ENCODE measurements at regions not wholly inside any gene's neighbourhood (a gene's known extent, or its start where the extent isn't known, plus 50 kb on each side); places are given as distances from the start of the nearest gene placed in this dataset.
"Not testable (repeated sequence)": the region's sequence is repeated elsewhere in the genome, so short reads cannot be mapped to it uniquely, and the experiment has no call there.

DNA sequence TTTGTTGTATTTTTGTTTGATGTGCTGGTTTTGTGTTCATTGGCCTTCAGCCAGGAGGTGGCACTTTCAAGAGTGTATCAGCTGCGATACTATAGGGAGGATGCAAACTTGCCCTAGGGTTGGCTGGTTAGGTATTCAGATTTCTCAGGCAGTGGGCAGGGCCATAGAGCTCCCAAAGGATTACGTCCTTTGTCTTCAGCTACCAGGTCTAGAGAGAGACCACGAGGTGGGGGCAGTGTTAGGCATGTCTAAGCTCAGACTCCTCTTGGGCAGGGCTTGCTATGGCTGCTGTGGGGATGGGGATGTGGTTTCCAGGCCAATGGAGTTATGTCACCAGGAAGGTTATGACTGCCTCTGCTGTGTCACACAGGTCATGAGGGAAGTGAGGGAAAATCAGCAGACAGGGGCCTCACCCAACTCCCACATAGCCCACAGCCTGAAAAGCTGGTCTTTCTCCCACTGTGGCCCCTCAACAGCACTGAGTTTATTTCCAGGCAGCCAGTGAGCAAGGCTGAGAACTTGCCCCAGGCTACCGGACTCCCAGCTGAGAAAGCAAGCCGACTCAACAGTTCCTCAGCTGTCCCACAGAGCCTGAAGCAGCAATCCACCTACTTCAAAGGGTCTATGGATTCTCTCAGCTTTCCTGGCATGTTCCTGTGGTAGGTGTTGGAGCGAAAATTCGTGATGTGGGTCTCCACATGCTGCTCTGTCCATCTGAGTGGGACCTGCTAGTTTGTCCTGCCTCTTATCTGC is 227.4 kb upstream of the COBL start:
- DNase-seq (ENCODE audit: low read depth, low spot score) = no peak

DNA sequence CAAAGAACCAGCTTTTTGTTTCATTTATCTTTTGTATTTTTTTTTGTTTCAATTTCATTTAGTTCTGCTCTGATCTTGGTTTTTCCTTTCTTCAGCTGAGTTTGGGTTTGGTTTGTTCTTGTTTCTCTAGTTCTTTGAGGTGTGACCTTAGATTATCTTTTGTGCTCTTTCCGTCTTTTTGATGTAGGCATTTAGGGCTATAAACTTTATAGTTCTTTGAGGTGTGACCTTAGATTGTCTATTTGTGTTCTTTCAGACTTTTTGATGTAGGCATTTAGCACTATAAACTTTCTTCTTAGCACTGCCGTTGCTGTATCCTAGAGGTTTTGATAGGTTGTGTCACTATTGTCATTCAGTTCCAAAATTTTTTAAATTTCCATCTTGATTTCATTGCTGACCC is 224.3 kb upstream of the COBL start:
- DNase-seq (ENCODE audit: low read depth, low spot score) = not testable (repeated sequence)

DNA sequence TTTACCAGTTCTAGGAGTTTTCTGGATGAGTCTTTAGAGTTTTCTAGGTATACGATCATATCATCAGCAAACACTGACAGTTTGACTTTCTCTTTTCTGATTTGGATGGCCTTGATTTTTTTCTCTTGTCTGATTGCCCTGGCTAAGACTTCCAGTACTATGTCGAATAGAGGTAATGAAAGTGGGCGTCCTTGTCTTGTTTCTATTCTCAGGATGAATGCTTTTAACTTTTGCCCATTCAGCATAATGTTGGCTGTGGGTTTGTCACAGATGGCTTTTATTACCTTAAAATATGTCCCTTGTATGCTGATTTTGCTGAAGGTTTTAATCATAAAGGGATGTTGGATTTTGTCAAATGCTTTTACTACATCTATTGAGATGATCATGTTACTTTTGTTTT is 223.2 kb upstream of the COBL start:
- DNase-seq (ENCODE audit: low read depth, low spot score) = no peak

DNA sequence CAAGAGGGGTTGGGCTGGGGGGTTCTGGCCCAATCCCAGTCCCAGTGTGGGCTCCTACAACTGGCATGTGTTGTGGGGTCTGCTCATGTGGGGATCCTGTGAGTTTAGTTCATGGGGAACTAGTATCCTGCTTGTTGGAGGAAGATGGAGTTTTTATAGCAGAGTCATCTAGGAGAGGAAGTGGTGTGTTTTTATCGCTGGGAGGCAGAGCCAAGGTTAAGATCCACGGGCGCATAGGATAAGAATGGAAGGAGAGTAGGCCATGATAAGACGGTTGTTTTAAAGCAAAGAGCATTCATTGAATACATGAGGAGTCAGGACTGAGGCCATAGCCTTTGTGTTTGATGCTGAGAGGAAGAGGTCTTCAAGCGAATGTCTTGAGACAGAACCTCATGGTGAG is 211.6 kb upstream of the COBL start:
- DNase-seq (ENCODE audit: low read depth, low spot score) = no peak

DNA sequence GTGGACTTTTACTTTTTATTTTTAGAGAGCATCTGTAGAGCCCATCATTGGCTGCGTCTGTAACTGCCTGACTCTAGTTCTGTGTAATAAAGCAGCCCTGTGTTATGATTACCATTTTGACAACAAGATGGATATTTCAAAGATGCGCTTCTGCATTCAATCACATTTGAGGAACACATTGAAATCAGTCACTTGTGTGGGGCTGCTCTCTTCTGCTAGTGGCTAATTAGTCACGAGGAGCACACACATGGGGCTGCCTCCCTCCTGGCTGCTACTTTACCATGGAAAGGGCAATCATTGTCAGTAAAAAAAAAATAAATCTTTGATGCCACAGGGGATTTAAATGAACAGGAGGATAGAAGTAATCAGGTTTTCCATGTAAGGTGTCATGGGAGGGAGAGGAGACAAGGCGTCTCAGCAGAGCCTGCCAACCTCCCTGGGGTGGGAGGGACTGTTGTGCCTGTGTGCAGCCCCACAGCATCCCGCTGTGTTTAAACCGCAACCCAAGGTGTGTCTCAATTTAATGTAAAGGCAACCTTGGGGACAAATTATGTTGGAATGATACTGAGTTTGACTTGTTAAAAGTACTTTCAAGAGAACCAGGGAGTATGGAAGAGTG is 205.2 kb upstream of the COBL start:
- no peak for DNase-seq (ENCODE audit: low read depth, low spot score)

DNA sequence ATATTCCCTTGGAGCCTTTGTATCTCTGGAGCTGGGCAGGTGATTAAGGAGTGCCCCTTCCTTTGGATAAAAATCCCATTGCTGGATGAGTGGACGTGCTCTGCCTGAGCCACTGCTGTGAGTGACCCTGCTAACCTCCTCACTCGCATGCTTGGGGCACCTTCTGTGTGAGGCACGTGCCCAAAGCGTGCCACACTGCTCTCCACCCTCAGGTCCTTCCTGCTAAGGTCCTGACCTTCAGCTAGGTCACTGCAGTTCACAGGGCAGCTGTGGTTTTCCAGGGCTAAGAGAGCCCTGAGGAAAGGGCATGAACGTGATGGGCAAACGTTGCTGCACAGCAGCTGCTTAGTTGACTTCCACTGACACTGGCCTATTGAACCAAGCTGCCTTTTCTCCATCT is 204.4 kb upstream of the COBL start:
- no peak for DNase-seq (ENCODE audit: low read depth, low spot score)

DNA sequence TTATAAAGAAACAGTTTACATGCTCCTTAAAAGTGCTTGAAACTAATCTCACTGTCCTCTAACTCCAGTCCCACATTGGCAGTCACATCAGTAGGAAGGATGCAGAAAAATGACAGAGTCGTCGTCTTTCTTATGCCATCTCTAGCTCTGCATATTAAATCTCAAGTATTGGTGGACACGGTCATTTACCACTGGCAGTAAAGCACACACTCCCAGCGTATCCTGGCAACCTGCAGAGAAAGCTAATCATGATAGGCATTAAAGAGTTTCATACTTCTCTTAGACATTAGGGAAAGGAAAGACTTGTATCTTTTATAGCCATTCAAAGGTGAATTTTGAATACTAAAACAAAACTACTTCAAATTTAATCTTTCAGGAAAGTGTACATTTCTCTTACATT is 202.0 kb upstream of the COBL start:
- DNase-seq (ENCODE audit: low read depth, low spot score) = no peak

DNA sequence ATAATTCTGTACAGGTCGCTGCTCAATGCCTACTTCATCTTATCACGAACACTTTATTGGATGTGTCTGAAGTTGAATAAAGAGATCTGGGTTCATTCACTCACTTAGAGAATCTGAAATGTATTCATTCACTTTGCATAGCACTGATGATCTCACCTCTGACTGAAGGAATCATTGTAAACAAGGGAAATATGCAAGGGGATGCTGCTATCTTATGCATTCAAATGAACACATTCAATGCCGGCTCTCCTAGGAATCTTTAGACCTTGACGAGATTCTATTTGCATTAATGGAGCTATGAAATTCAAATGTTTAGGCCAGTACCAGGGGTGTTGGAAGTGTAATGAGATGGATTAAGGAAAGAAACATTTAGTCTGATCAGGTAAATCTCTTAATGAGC is 200.6 kb upstream of the COBL start:
- no peak for DNase-seq (ENCODE audit: low read depth, low spot score)

DNA sequence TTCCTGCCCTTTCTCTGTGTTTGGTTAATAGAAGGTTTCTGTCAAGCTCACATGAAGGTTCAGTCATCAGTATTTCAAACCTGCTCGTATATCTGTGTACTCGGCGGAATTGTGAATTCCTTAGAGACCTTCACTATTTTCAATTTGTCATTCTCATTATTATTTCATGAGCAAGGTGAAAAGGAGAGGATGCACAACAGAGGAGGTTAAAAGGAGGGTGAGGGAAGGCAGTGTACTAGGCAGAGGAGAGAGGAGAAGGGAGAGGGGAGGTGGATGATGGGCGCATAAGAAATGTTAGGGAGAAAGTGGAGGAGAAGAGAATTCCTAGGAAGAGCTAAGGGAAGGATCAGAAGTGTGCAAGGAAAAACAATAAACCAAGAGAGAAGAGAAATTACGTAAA is 185.0 kb upstream of the COBL start:
- DNase-seq (ENCODE audit: low read depth, low spot score) = no peak

DNA sequence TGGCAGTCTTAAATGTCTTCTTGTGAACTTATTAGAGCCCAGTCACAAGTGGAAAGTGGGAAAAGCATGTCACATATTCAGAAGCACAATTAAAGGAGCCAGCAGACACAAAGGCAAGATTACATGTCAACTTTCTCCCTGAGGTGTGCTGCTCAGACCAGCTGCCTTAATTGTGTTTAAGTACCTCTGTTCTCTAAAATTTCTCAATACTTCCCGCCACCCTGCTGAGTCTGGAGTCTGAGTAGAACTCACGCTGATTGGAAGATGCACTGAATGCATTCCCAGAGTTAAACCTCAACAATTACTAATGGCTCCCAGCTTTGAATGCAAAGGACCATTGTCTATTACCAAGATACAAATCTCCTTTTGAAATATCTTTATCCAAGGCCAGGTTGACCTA is 166.4 kb upstream of the COBL start:
- DNase-seq (ENCODE audit: low read depth, low spot score) = no peak

DNA sequence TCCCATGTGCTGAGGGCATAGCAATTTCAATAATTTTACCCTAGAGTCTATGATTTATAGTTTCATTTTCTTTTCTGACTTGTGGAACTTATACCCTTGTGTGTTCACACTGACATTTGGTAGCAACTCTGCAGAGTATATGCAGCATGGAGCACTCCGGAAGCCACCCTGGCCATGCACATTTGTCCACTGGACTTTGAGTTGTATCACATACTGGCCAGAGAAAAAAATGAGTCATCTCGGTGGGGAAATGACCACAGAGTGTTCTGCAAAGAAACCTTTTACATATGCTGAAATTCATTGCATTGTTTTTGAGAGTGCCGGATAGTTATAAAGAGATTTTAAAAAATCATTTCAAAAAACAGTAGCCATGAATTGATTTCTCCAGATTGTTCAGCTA is 164.8 kb upstream of the COBL start:
- DNase-seq (ENCODE audit: low read depth, low spot score) = no peak

DNA sequence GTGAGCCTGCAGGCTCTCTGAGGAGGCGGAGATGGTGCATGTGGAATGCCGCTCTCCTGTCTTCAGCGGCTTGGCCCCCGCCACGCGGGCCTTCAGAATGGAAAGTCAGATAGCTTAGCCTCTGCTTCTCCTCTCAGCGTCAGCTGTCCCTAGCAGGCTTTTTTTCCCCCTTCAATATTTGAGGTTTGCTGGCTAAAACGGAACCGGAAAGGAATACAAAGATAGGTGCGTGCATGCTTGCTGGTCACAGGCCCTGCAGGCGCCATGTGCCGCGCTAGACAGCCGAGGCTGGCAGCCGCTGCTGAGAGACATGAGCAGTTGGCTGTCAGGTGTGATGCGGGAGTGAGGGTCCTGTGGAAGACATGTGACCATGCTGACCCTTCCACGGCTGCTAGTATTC is 161.2 kb upstream of the COBL start:
- DNase-seq (ENCODE audit: low read depth, low spot score) = no peak

DNA sequence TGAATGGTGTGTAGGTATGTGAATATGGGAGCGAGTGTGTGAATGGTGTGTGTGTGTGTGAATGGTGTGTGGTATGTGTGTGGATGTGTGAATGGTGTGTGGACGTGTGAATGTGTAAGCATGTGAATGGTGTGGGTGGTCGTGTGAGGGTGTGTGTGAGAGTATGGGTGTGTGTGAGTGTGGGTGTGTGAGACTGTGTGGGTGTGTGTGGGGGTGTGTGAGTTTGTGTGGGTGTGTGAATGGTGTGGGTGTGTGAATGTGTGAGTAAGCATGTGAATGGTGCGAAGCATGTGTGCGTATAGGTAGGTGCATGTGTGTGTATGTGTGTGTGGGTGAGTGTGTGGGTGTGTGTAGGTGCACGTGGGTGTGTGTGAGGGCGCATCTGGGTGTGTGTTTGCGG is 160.7 kb upstream of the COBL start:
- DNase-seq (ENCODE audit: low read depth, low spot score) = no peak

DNA sequence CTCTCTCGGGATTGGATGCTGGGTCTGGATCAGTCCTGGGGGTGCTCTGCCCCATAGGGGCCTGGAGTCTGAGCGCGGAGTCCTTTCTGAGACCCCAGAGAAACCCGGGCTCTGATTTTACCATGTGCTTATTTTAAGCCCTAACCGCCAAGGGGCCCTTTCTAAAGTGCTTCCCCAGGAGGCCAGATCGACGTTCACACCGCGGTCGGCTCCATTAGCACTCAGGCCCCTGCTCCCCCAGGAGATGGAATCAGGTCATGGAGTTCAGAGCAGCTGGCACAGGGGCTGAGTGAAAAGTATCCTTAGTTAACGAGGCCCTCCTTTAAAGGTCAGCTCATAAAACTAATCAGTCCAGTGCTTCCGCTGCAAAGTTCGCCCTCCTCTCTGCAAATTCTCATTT is 159.4 kb upstream of the COBL start:
- no peak for DNase-seq (ENCODE audit: low read depth, low spot score)

DNA sequence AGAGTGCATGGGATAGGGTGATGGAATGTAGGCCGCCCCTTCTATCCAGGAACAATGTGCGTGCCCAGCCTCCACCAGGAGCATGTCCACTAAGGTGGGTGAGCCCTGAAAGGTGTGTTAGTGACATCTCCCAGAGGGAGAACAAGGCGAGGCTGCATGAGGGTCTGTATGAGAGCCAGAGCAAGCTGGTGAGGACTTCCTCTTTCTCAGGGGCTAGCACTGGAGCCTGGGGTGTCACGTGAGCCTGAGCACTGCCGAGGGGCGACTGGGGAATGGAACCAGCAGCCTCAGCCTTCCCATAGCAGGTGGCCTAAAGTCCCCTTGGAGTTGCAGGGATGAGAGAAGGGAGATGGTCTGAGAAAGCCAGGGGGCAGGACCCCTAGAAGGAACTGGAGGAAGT is 156.3 kb upstream of the COBL start:
- DNase-seq (ENCODE audit: low read depth, low spot score) = no peak

DNA sequence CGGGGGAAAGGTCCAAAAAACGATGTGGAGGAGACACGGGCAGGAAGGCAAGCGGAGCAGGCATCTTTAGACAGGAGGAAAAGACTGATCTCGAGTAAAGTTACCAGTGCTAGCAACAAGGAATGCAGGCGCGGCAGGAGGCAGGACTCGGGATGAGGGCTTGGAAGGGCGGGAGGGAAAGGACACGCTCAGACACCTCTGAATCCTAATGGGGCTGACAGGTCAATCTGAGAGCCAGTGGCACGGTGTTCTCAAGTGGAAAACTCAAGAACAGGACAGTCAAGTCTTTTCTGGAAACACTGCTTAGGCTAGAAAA is 155.3 kb upstream of the COBL start:
- no peak for DNase-seq (ENCODE audit: low read depth, low spot score)

DNA sequence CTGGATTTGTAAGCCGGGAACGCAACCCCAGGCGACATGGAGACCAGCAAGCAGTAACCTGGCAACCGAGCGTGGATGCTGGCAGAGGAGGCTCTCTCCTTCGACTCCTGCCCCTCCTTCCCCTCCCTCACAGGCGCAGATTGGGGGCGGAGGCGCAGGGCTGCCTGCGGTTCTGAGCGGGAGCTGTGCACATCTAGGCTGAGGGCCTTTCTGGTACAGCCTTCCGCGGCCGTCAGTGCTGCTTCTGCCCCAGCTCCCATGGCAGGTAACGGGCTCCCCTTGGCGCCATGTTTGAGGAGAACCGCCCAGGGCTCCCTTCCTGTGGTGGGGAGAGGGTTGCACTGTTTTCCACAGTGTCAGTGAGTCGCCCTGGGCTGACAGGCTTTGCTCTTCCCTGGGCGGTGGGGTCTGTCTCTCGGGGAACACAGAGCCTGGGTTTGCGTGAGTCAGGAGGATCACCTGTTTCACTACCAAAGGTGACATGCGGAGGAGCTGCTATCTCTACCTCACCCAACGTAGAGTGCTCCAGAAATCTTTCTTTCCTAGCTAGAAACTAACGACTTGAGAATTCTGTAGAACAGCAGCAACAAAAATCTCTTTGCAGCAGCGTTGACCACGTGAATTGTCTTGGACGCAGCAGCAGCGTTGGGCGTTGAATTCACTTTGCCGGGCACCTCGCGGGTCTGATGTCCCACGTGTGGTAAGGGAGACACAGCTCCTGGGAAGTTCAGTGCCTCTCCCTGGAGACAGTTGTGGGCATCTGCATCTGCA is 154.8 kb upstream of the COBL start:
- no peak for DNase-seq (ENCODE audit: low read depth, low spot score)

DNA sequence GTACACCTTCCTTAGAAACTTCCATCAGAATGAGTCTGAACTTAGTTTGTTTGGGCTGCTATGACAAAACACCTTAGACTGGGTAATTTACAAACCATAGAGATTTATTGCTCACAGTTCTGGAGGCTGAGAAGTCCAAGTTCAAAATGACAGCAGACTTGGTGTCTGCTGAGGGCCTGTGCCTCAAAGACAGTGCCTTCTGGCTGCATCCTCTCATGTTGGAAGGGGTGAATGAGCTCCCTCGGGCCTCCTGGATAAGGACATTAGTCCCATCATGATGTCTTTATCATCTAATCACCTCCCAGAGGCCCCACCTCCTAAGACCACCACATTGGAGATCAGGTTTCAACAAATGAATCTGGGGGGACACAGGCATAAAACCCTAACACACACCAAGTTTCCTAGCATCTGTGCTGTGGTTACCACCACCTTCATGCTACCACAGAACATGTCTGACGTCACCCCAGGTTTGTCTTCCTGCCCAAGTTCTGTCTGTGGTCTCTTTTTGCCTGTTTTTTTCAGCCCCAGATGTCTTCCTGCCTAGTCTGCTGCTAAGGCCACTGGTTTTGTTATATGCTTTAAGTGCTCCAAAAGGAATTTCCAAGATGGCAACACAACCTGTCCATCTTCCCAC is 150.9 kb upstream of the COBL start:
- DNase-seq (ENCODE audit: low read depth, low spot score) = no peak

DNA sequence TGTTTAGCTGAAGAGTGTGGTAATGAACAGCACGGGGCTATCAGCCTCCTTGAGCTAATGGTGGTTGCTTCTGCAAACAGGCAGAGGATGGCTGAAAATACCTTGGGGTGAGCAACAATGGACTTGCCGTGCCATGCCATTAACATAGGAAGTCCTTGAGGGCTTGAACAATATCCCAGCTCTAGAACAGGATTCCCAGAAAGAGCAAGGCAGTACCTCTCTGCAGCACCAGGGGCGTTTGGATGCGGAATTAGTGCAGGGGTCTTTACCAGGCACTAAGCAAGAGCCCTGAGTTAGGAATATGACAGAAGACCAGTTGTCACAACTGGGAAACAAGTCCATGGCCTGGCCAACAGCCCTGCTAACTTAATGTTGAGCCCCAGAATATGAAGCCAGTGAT is 143.2 kb upstream of the COBL start:
- no peak for DNase-seq (ENCODE audit: low read depth, low spot score)

DNA sequence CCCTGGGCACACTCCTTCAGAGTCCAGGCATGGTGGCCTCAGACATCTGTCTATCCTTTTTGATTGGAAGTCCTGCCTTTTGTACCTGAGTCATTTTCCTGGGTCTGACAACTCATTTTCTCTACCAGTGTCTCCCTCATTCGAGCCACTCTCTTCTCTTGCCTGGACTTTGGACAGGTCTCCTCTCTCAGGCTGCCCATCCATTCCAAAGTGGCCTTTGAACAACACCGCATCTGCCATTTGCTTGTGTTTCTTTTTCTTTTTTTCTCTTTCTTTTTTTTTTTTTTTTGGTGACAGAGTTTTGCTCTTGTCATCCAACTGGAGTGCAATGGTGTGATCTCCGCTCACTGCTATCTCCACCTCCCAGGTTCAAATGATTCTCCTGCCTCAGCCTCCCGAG is 142.1 kb upstream of the COBL start:
- DNase-seq (ENCODE audit: low read depth, low spot score) = no peak

DNA sequence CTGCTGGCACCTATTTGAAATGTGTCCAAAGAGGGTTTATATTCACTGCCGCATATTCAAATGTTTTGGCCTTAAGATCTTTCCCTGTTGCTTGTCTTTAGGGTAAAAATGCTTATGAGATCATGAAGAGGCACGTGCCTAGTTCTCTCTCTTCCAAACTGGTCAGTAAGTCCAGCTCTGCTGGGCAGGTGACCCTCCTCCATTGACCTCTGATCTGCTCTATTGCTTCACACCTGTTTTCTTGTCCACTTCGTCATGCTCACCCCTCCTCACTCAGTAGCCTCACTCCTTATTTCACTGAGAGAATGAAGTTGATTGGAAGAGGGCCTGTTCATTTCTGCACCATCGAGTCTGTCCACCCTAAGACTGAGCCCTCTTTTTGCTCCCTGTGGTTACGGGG is 140.5 kb upstream of the COBL start:
- no peak for DNase-seq (ENCODE audit: low read depth, low spot score)

DNA sequence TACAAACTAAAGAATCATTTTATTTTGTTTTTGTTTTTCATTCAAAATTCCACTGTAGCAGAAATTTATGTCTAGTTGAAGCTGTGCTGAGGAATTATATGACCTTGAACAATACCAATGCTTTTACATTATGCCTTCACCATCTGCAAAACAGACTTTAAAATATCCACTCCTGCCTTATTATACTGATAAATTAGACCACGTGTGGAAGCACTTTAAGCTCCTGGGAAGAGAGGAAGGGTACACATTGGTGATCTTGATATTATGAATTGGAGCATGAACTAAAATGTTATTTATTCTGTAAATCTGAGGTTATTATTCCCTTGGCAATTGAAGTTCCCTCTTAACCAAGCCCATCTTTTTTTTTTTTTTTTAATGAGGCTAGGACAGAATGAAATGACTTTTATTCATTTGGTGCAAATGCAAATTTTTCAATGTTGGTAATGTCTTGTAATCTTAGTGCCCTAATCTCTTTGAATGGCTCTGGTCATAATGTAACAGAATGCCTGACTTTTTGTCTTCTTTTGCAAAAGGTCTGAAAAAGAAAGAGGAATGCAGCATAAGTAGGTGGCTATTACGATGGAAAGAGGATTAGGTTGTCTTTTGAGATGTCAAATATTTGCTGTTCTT is 139.9 kb upstream of the COBL start:
- DNase-seq (ENCODE audit: low read depth, low spot score) = no peak

Data from smooth muscle cell of the brain vasculature (primary cell).